ENCODE measurements at regions not wholly inside any gene's neighbourhood (a gene's known extent, or its start where the extent isn't known, plus 50 kb on each side); places are given as distances from the start of the nearest gene placed in this dataset.

GRCh38 chr7:153036396-153037063 lies 277.0 kb downstream of the ACTR3B start:
- TF ChIP-seq E2F1 (CRISPR knock-in tag; IDR thresholded peaks at IDR 0.05) (no peak), ZBTB43 (CRISPR knock-in tag; IDR thresholded peaks at IDR 0.05) (no peak), ATF2 (CRISPR knock-in tag; IDR thresholded peaks at IDR 0.05; ENCODE audit: borderline replicate concordance, low read depth) (no peak), CTCF (IDR thresholded peaks at IDR 0.05) (no peak), CBFB (CRISPR knock-in tag; IDR thresholded peaks at IDR 0.05; ENCODE audit: low read depth) (no peak), MAX (CRISPR knock-in tag; IDR thresholded peaks at IDR 0.05) (no peak), KAT7 (CRISPR knock-in tag; IDR thresholded peaks at IDR 0.05; ENCODE audit: borderline replicate concordance) (no peak), NR2C2 (CRISPR knock-in tag; IDR thresholded peaks at IDR 0.05) (no peak), SP1 (CRISPR knock-in tag; conservative IDR thresholded peaks at IDR 0.05) (no peak), PRDM15 (CRISPR knock-in tag; IDR thresholded peaks at IDR 0.05) (no peak)

All from WTC11 (cell line).